GM21381 (cell line): ENCODE measurements at regions not wholly inside any gene's neighbourhood (a gene's known extent, or its start where the extent isn't known, plus 50 kb on each side); places are given as distances from the start of the nearest gene placed in this dataset.
"Not testable (repeated sequence)": the region's sequence is repeated elsewhere in the genome, so short reads cannot be mapped to it uniquely, and the experiment has no call there.

Source experiments
- ATAC-seq: cut with Tn5 transposase; IDR thresholded peaks from one replicate; pipeline ENCODE4 v1.9.1; 2021; ENCODE audit warnings: mild to moderate bottlenecking, moderate library complexity; ENCODE audit not compliant: unreplicated experiment

DNA sequence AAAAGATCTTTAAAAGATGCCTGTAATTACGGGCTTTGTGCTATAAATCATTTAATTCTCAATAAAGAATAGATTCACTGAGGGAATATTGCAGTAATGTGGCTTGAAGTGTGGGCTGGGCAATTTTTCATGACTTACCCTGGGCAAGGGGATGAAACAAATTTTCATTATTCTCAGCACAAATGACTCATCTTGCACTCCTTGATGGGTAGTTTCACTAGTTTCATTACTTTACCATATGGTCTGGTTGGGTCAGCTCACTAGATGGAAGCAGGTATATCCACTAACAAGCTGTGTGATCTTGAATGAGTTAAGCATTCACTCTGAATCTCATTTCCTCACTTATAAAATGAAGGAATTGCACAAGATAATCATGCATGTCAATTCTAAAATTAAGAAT, 234.3 kb downstream of the ABCC12 start:
- ATAC-seq = no peak

GRCh38 chr16:47920709-47921108, 235.1 kb downstream of the ABCC12 start:
- no peak for ATAC-seq

DNA sequence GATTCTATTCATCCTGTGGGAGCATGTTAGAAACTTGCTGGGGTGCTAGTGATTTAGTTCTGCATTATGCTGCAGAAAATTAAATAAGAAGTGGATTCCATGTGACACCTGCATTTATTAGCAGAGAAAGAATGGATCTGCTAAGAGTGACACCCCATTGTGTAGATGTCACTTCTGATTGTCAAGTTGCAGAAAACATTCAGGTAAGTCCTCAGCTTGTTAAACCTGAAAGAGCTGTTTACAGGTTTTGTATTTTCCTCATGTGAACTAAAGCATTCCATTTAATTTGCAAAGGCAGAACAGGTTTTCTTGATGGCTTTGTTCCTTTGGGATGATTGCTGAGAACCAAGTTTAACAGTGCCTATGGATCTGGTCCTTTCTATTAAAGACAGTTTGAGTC, 238.7 kb downstream of the ABCC12 start:
- ATAC-seq = no peak

DNA sequence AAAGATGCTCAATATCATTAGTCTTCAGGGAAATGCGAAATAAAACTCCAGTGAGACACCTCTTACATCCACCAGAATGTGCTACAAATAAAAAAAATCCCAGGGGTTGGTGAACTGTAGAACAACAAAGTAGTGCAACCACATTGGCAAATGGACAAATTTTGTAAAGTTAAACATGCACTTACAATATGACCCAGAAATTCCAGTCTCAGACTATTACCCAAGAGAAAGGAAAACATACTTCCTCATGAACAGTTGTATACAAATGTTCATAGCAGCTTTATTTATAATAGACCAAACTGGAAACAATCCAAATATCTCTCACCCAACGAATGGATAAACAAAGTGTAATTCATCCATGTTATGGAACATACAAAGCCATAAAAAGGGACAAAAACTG, 239.5 kb downstream of the ABCC12 start:
- ATAC-seq = no peak

GRCh38 chr16:47907109-47907508, 248.7 kb downstream of the ABCC12 start:
- no peak for ATAC-seq

GRCh38 chr16:47905771-47906170, 250.0 kb downstream of the ABCC12 start:
- no peak for ATAC-seq

GRCh38 chr16:47904691-47905090, 251.1 kb downstream of the ABCC12 start:
- no peak for ATAC-seq

- no peak for ATAC-seq
These were observed 252.3 kb downstream of the ABCC12 start for GRCh38 chr16:47903470-47903869.

DNA sequence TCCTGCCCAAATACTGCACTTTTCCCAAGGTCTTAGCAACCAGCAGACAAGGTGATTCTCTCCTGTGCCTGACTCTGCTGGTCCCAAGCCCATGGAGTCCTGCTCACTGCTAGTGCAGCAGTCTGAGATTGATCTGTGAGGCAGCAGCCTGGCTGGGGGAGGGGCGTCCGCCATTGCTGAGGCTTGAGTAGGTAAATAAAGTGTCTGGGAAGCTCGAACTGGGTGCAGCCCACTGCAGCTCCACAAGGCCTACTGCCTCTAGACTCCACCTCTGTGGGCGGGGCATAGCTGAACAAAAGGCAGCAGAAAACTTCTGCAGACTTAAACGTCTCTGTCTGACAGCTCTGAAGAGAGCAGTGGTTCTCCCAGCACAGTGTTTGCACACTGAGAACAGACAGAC, 258.7 kb downstream of the ABCC12 start:
- ATAC-seq = not testable (repeated sequence)

DNA sequence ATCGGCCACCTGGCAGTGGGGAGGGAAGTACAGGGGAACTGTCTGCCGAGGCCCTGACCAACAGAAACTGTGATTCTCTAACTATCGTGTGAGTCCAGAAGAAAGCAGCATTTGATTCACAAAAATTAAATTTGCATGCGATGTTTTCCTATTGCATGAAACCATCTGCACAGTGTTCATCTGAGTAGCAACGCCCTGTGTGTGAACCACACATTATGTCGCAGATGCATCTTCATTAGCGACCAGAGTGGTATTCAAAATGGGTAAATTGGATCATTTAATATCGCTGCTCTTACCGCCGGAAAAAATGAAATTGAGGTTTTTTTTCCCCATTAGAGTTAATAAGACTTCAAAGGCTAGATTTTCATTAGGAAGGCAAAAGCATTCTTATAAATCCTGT, 260.6 kb downstream of the ABCC12 start:
- ATAC-seq = no peak

GRCh38 chr16:47892999-47893398, 262.8 kb downstream of the ABCC12 start:
- ATAC-seq = no peak

DNA sequence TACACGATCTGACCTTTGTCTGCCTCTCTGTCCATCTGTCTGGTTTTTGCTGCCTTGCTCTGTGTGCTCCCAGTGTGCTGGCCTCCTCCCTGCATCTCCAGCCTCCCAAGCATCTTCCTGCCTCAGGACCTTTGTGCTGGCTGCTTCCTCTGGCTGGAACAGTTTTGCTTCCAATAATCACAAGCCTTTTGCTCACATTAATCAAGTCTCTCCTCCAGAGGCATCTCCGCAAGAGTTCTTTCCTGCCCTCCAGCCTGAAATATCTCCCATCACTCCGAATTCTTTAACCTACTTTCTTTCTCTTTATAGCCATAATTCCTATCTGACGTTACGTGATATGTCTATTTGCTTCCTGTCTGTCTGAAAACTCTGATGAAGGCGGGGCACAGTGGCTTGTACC, 267.1 kb downstream of the ABCC12 start:
- no peak for ATAC-seq

- no peak for ATAC-seq
These were observed 267.7 kb downstream of the ABCC12 start for GRCh38 chr16:47888142-47888541.

- ATAC-seq = no peak
These were observed 268.3 kb downstream of the ABCC12 start for GRCh38 chr16:47887496-47887895.

DNA sequence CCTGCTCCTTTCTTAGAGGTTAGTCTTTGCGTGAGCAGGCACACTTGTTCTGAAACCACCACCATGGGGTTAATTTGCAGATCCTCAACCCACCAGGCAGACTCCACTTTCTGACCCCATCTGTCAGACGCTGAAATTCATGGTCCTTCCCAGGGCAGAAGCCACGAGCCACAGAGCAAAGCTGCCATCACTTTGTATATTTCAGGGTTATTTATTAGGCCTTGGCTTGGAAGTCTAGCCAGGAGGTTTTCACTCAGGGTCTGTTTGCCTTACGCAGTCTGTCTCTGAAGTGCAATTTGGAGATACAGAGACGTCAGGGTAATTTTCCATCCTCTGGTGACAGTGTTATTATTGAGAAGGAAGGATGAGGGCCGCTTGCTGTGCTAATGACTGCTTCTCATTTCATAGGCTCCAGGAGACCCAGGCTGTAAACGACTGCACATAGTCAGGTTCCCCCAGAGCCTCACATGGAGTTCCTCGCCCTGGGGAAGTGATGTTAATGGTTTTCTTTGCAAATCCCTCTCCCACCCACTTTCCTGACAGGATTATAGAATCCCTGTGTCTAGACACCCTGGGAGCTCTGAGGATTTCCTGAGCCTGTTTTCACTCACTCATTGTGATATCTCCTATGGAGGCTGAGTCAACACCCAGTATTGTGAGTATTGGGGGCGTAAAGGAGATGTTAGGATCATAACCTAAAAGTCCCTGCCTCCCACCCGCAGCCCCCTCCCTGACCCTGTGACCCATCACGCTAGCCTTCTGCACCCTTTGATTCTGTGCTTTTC, 269.0 kb downstream of the ABCC12 start:
- ATAC-seq = no peak

- ATAC-seq = no peak
These were observed 269.7 kb downstream of the ABCC12 start for GRCh38 chr16:47886139-47886538.

DNA sequence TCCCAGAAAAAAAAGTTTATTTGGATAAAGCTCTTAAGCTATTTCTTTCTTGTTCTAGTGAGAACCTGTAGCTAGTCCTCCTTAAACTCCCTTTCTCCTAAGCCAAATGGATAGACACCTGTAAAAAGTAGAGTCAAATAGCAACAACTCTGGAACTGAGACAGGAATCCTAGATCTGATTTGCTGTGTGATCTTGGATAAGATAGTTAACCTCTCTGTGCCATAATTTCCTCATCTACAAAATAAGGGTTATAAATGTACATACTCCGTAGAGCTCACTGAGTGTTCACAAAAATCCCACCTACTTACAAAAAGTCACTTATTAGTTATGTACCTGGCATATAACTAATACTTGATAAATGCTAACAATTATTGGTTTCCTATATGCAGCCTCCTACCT, 270.3 kb downstream of the ABCC12 start:
- ATAC-seq = no peak

- ATAC-seq = no peak
These were observed 271.6 kb downstream of the ABCC12 start for GRCh38 chr16:47884116-47884725.

GRCh38 chr16:47881574-47881973, 274.2 kb downstream of the ABCC12 start:
- no peak for ATAC-seq

GRCh38 chr16:47880653-47881052, 275.1 kb downstream of the ABCC12 start:
- no peak for ATAC-seq

- ATAC-seq = no peak
These were observed 278.6 kb downstream of the ABCC12 start for GRCh38 chr16:47877166-47877565.

GRCh38 chr16:47876511-47876910, 279.3 kb downstream of the ABCC12 start:
- ATAC-seq = no peak

DNA sequence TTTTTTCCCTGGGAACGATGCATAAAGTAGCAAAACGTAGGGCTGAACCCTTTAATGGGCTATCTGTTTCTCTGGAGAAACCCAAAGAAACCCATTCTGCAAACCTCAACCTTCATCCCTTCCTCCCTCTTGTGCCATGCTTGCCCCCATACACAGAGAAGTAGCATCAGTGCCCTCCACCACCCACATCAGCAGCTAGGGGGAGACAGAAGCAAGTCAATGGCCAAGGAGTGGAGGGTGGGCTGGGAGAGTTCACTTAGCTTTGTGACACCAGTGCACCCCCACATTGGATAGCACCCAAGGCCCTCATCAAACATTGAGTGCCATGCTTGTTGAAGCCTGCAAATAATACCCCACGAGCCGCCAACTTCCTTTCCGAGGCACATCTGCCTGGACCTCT, 282.4 kb downstream of the ABCC12 start:
- ATAC-seq = no peak
